ENCODE measurements at regions not wholly inside any gene's neighbourhood (a gene's known extent, or its start where the extent isn't known, plus 50 kb on each side); places are given as distances from the start of the nearest gene placed in this dataset.

DNA sequence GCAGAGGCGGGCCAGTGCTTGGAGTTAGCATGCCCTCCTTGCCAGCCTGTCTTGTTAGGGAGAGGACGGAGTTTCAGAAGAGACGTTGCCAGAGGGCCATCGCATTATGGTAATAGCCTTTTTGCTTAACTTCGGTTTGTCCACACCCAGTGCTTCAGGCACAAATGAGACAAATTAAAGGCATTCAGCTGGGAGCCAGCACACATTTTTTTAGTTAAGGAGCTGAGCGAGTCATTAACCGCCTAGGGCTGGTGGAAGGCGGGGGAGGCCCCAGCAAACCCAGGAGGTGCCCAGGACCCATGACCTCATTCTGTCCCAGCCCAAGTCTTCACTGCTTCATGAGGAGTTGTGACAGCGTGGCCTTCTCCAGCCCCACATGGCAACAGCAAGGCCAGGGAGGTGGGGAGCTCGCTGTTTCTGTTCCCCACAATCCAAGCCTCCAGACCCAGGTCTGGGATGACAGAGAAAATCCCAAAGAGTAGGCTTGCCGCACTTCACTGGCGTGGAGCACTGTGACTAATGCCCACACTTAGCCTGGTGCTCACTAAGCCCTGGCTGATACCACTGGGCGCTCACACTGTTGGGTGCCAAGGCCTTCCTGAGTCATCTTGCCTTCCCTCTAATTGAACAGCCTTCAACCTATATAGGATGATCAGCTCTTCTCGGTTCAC lies 237.1 kb downstream of the ANKRD60 start:
- Histone ChIP-seq H3K27me3 (ENCODE audit: insufficient read depth, low read length) (no peaks in the 10 kb centered on the region), H2AFZ (ENCODE audit: low read length) (no peak overlapping the region), H3K18ac (ENCODE audit: insufficient read length, low read depth, low read length) (no peak overlapping the region), H3K4me1 (ENCODE audit: insufficient read depth, low read length) (no peaks in the 10 kb centered on the region), H3K4me2 (ENCODE audit: insufficient read depth, insufficient read length, low read length) (no peak overlapping the region), H2BK12ac (ENCODE audit: insufficient read length, low read depth, low read length) (no peak overlapping the region), H3K79me1 (ENCODE audit: insufficient read depth, low read depth, low read length, poor library complexity, severe bottlenecking) (no peaks in the 10 kb centered on the region), H2BK20ac (ENCODE audit: low read depth, low read length, poor library complexity, severe bottlenecking) (no peak overlapping the region), H3K23ac (ENCODE audit: insufficient read length, low read depth, low read length) (no peak overlapping the region), H4K8ac (replicated peaks; ENCODE audit: insufficient read length, low read depth, low read length) (no peak overlapping the region), H4K5ac (ENCODE audit: insufficient read length, low read depth, low read length) (no peak overlapping the region), H2BK5ac (ENCODE audit: insufficient read length, low read length) (no peak overlapping the region), H3K14ac (ENCODE audit: insufficient read depth, low read length) (no peak overlapping the region), H2AK5ac (ENCODE audit: insufficient read length, low read length) (no peak overlapping the region), H2BK15ac (ENCODE audit: low read depth, low read length) (no peak overlapping the region), H2BK120ac (ENCODE audit: low read depth, low read length, poor library complexity, severe bottlenecking) (no peak overlapping the region), H3K56ac (ENCODE audit: insufficient read length, low read depth, low read length) (no peak overlapping the region), H4K91ac (ENCODE audit: insufficient read length, low read depth, low read length) (no peak overlapping the region), H3T11ph (ENCODE audit: low read length) (no peak overlapping the region), H3K23me2 (ENCODE audit: insufficient read length, low read depth, low read length, poor library complexity, severe bottlenecking) (no peaks in the 10 kb centered on the region), H3K79me2 (ENCODE audit: insufficient read depth, low read length) (no peaks in the 10 kb centered on the region), H3K9me3 (ENCODE audit: control insufficient read depth, low read depth, low read length) (no peaks in the 10 kb centered on the region), H3K4ac (ENCODE audit: low read depth, low read length) (no peak overlapping the region), H3K9ac (ENCODE audit: extremely low read depth, insufficient read length, low read length) (no peak overlapping the region), H3K27ac (ENCODE audit: insufficient read length, low read depth, low read length) (no peak overlapping the region), H4K20me1 (ENCODE audit: control insufficient read depth, insufficient read depth, insufficient read length) (no peaks in the 10 kb centered on the region)
- Mint-ChIP-seq H3K4me1 (peaks cover 0 to 3% of the 10 kb centered on the region in 2 experiments; a peak in 2 of 4 replicates), H3K4me3 (no peak overlapping the region), H3K27me3 (ENCODE audit: low read depth) (peaks cover 3% of the 10 kb centered on the region), H3K9me3 (no peaks in the 10 kb centered on the region), H3K27ac (no peak overlapping the region), H3K36me3 (ENCODE audit: insufficient read depth in 1 of 3, low read depth in 3 of 3) (no peaks in the 10 kb centered on the region)
- WGBS (ENCODE audit: extremely low coverage, insufficient read length, low lambda C conversion rate): no CpG with 5 or more reads among the region's 14 CpGs
- TF ChIP-seq, protein P1, sequence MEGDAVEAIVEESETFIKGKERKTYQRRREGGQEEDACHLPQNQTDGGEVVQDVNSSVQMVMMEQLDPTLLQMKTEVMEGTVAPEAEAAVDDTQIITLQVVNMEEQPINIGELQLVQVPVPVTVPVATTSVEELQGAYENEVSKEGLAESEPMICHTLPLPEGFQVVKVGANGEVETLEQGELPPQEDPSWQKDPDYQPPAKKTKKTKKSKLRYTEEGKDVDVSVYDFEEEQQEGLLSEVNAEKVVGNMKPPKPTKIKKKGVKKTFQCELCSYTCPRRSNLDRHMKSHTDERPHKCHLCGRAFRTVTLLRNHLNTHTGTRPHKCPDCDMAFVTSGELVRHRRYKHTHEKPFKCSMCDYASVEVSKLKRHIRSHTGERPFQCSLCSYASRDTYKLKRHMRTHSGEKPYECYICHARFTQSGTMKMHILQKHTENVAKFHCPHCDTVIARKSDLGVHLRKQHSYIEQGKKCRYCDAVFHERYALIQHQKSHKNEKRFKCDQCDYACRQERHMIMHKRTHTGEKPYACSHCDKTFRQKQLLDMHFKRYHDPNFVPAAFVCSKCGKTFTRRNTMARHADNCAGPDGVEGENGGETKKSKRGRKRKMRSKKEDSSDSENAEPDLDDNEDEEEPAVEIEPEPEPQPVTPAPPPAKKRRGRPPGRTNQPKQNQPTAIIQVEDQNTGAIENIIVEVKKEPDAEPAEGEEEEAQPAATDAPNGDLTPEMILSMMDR (conservative IDR thresholded peaks at IDR 0.05): no peak
- no peak for DNase-seq
